Hypothalamus (tissue), 51 donors: ENCODE measurements at regions not wholly inside any gene's neighbourhood (a gene's known extent, or its start where the extent isn't known, plus 50 kb on each side); places are given as distances from the start of the nearest gene placed in this dataset.

ENCODE experiments used
- DNase-seq, 51 donors: peaks; one replicate each; lab custom pipeline; 2025; lab: John Stamatoyannopoulos, UW

DNA sequence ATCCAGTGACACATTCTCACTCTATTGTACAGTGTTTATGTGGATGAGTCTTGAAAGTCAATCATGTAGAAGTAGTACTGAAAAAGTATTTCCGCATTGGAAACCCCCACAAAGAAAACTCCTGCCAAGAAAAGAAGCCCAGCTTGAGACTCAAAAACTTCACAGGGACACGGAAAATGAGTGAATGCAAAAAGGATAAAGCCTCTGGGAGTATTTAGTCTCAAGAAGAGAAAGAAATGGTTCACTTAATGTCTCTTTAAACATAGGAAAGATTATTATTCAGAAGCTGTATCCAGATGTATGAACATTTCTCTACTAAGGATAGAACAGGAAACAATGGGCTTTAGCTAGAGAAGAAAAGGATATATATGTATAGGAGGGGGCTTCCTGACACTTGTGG lies 304.5 kb downstream of the BARHL2 start:
- DNase-seq = no peak

- DNase-seq = no peak
Observed at GRCh38 chr1:90411185-90411584, 305.9 kb downstream of the BARHL2 start.

- no peak for DNase-seq
Observed at GRCh38 chr1:90407737-90408136, 309.4 kb downstream of the BARHL2 start.

DNA sequence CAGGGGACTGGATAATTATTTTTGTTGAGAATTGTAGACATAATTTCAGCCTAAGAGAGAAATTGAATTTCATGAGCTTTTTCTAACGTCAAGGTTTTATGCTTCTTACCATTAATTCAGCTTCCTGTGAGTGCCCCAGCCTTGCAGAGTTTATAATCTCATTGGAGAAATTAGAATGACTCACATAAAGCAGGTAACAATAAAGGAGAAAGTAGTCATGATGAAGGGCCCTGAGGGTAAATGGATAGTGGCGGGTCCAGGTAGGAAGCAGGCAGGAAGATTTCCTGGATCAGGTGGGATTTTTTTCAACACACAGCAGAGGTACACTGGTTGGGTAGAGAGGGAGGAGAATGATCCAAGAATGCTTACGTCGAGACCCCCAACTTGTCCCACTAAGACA lies 311.4 kb downstream of the BARHL2 start:
- no peak for DNase-seq

- no peak for DNase-seq
Observed at GRCh38 chr1:90402893-90403849, 313.9 kb downstream of the BARHL2 start.

GRCh38 chr1:90400131-90400530 lies 317.0 kb downstream of the BARHL2 start:
- DNase-seq = no peak

DNA sequence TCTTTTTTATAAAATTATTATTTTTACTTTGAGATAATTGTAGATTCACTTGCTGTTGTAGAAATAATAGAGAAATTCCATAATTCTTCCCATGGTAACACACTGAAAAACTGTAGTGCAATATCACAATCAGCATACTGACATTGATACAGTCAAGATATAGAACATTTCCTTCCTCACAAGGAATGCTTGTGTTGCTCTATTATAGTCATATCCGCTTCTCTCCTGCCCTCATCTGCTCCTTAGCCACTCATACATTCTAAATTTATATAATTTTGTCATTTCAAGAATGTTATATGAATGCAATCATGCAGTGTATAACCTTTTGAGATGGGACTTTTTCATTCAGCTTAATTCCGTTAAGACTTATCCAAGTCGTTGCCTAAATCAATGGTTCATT lies 320.2 kb downstream of the BARHL2 start:
- DNase-seq = no peak

- no peak for DNase-seq
Observed at GRCh38 chr1:90394247-90394646, 322.9 kb downstream of the BARHL2 start.

DNA sequence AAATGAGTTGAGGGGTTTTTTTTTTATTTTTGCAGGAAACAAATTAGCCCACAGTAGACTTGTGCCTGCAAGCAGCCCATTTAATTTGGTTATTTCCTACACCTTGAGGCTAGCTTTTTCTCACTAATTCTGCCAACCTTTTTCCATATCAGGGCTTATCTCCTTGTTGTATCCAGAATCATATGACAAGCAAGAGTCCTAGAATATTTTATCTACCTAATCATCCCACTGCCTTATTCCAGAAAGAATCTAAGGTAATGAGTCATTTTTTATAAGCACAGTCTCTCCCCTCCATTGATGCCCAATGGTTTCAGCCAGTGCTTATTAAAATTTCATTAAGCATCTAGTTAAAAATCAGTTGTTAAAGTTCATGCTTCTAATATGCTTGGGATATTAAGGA lies 324.1 kb downstream of the BARHL2 start:
- DNase-seq = no peak

DNA sequence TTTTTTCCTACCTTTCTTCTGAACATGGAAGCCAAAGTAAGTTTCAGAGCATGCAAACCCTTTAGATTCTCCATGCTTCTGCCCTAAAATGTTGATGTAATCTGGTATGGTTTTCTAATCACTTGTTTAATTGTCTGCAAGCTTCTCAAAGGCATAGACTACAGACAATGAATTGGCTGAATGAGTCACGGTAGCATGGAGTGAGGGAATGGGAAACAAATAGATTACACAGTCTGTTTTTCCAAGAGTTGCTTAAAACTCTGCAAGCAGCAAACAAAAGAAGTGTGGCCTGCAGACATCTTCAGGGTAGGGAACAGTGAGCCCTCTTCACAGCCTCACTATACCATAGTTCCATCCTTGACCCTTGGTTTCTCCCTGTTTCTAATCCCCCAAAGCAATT lies 326.0 kb downstream of the BARHL2 start:
- no peak for DNase-seq

DNA sequence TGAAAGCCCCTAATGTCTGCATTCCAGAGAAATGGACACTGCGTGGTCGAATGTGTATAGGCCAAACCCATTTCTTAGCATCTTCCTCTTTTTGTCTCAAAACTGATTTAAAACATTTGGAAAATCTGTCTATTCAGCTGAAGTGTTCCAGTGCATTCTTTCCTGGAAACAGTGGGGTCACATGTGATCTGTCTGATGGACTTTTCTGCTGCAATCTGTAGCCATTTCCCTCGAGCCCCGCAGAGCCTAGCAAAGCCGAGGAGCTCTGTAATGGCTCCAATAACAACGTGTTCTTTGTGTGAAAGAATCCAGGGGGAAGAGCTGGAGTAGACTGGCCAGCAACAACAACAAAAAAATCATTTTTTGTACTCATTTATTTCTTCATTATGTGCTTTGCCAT lies 329.3 kb downstream of the BARHL2 start:
- DNase-seq = peak in 1 of 51 donors; percentile 1

DNA sequence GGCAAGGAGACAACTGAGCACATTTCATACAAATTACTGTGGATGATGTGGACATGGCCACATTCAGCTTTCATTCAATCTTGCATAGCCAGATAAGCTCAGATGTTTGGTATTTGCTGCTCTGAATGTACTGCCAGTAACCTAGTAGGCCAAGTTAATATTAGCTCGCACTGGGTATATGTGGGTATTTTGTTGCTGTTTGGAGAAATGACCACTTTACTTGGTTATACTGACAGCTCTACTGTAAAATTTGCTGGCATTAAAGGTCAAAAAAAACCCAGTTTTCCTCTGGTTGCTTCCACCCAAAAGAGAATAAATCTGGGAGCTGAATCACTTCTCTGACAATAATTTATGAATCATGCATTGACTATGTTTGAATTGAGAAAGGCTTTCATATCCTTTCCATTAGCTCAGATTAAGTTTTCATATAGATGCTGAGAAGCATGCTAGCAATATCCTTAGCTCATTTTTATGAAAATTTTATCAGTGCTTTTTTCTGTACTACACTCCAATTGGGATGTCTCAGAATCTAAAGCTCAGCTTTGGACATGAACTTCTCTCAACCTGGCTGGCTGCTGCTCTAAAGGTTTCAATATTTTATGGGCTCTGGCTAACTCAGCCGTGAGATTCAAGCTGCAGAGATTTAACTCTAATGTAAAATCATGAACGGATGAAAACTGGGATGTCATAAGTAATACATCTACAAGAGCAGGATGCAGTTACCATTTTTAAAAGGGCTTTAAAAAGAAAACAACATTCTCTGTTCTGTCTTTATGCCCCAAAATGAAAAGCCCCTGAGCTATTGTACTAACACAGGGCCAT lies 330.0 kb downstream of the BARHL2 start:
- peak in 1 of 51 donors; percentile 2 for DNase-seq

DNA sequence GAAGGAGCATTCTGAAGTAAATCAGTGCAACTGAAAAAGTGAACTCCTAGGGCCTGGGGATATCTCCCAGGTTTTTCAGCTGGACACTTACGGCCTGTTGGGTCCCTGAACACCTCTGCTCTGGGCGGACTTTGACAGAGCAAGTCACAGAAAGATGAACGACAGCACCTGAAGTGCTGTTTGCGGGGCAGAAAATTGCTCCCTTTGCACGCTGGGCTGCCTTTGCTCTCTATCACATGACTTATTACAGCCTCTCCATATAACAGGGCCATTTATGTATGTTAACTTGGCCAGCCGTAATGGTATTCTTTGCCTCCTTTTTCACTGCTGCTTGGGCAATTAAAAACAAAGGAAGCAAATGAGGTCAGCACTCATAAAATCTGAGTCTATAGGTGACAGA lies 332.9 kb downstream of the BARHL2 start:
- no peak for DNase-seq

- DNase-seq = no peak
Observed at GRCh38 chr1:90382161-90382560, 334.9 kb downstream of the BARHL2 start.

DNA sequence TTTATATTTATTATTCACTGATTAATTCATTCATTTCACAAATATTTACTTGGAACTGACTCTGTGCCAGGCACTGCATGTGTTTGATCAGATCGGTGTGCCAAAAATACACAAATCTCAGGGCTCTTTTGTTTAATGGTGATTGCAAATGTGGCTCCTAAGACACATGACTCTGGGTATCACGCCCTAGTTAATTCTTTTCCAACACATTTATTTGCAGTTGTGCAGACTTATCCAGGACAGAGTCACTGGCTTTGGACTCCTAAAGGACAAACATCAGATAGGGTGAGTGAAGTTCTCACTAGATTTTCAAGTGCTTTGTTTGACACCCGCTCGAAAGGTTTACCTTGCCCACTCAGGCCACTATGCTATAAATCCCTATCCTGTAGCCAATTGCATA lies 335.5 kb downstream of the BARHL2 start:
- DNase-seq = no peak

DNA sequence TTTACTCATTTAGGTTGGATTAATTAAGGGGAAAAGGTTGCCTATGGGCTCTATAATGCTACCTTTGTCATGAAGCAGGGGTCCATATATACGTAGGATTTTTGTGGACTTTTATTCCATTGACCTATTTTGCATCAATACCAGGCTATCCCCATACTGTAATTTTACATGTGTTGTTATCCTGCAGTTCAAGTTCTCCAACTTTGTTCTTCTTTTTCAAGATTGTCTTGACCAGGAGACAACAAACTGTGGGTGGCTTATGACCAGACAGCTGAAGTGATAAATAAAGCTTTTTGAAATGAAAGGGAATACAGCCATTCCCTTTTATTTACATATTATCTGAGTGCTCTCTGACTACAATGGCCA lies 345.7 kb downstream of the BARHL2 start:
- DNase-seq = no peak

DNA sequence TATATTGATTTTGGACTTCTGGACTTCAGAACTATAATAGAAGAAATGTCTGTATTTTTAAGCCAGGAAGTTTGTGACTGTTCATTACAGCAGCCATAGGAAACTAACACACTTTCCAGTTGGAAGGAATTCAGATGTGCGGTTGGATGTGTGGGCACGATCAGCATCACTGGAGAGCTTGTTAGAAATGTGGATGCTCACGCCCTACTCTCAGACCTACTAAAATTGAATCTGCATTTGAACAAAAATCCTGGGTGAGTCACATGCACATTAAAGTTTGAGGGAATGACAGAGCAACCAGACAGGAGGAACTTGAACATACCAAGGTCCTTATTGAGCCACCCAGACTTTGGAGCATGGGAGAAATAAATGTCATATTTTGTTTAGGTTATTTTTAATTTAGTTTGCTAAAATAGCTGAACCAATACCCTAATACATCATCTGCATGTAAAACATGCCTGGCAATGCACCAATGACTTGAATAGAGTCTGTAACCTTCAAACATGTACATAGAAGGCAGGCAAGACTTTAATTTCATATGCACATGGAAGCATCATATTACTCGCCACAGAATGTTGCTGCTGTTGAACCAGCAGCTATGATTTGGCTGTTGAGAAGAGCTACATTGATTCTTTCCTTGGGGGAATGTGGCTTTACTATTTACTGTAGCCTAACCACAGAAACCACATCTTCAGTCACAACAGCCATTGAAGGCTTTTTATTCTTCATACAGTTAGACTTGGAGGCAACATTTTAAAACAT lies 346.2 kb downstream of the BARHL2 start:
- DNase-seq = no peak

- no peak for DNase-seq
Observed at GRCh38 chr1:90362163-90362562, 354.9 kb downstream of the BARHL2 start.

- DNase-seq = no peak
Observed at GRCh38 chr1:90361026-90361425, 356.1 kb downstream of the BARHL2 start.

GRCh38 chr1:90359994-90360393 lies 357.1 kb downstream of the BARHL2 start:
- no peak for DNase-seq

- DNase-seq = no peak
Observed at GRCh38 chr1:90358448-90358847, 358.7 kb downstream of the BARHL2 start.
